Fibroblast of lung (primary cell): ENCODE measurements at regions not wholly inside any gene's neighbourhood (a gene's known extent, or its start where the extent isn't known, plus 50 kb on each side); places are given as distances from the start of the nearest gene placed in this dataset.

ENCODE experiments used
- DNase-seq, 2 donors: peaks; one replicate each; pipeline versions ENCODE4 v3.0.0 to v3.0.0-alpha.2; 2010; ENCODE audit warnings: low read depth in 2 of 2
- H2AFZ ChIP-seq: 2 replicates; pipeline ENCODE4 v1.5.1; 2012; ENCODE audit warnings: low read length, control low read depth, inconsistent platforms
- H3K27ac ChIP-seq: 2 replicates; pipeline ENCODE4 v1.5.1; 2011; ENCODE audit warnings: low read length, control low read depth; ENCODE audit not compliant: insufficient read depth
- H3K27me3 ChIP-seq: 2 replicates; pipeline ENCODE4 v1.5.1; 2011; ENCODE audit warnings: mild to moderate bottlenecking, low read length; ENCODE audit not compliant: control insufficient read depth, insufficient read depth
- H3K36me3 ChIP-seq: 2 replicates; pipeline ENCODE4 v1.5.1; 2011; ENCODE audit warnings: low read length; ENCODE audit not compliant: control insufficient read depth, insufficient read depth
- H3K4me1 ChIP-seq: 2 replicates; pipeline ENCODE4 v1.5.1; 2011; ENCODE audit warnings: low read length; ENCODE audit not compliant: control insufficient read depth, insufficient read depth; ENCODE audit errors: extremely low read depth
- H3K4me2 ChIP-seq: 2 replicates; pipeline ENCODE4 v1.5.1; 2011; ENCODE audit warnings: low read length, control low read depth; ENCODE audit not compliant: insufficient read depth; ENCODE audit errors: extremely low read depth
- H3K4me3 ChIP-seq, 4 experiments: fragments of 200-600 bp in 1 of 4; sonication (generic) in 1 of 4; replicated peaks in 1 of 4; 2 replicates each; pipeline ENCODE4 v1.5.1; 2011 to 2016; ENCODE audit warnings: low read length in 4 of 4, low read depth in 3 of 4, mild to moderate bottlenecking in 3 of 4, control low read depth in 2 of 4, inconsistent platforms in 1 of 4, mixed read lengths in 1 of 4; ENCODE audit not compliant: insufficient read depth in 1 of 4; ENCODE audit errors: control extremely low read depth in 1 of 4
- H3K79me2 ChIP-seq: 2 replicates; pipeline ENCODE4 v1.5.1; 2012; ENCODE audit warnings: mild to moderate bottlenecking, low read length, inconsistent platforms; ENCODE audit not compliant: control insufficient read depth, insufficient read depth
- H3K9ac ChIP-seq: 2 replicates; pipeline ENCODE4 v1.5.1; 2011; ENCODE audit warnings: mild to moderate bottlenecking, low read length, control low read depth; ENCODE audit not compliant: insufficient read depth
- H3K9me3 ChIP-seq: 2 replicates; pipeline ENCODE4 v1.5.1; 2012; ENCODE audit warnings: low read depth, low read length; ENCODE audit not compliant: control insufficient read depth, insufficient read depth
- H4K20me1 ChIP-seq: 2 replicates; pipeline ENCODE4 v1.5.1; 2011; ENCODE audit warnings: low read length; ENCODE audit not compliant: control insufficient read depth, insufficient read depth; ENCODE audit errors: extremely low read depth
- CTCF ChIP-seq, 2 donors: IDR thresholded peaks in 1 of 2; conservative IDR thresholded peaks in 1 of 2; 1 replicate in 1 of 2; 2 replicates in 1 of 2; pipeline ENCODE4 v1.5.1; 2011 to 2012; ENCODE audit warnings: low read length in 2 of 2, control low read depth in 1 of 2, inconsistent platforms in 1 of 2, low read depth in 1 of 2, mild to moderate bottlenecking in 1 of 2
- EZH2 ChIP-seq: IDR thresholded peaks from 2 replicates; pipeline ENCODE4 v1.5.1; 2012; ENCODE audit warnings: low read length, control low read depth, mild to moderate bottlenecking; ENCODE audit errors: missing control alignments

GRCh38 chr10:2438248-2438939 lies 629.0 kb upstream of the PFKP start:
- TF ChIP-seq EZH2 (no peak), CTCF (conservative IDR thresholded peaks at IDR 0.05 in 1 of 2, IDR thresholded peaks at IDR 0.05 in 1 of 2; ENCODE audit: low read depth in 1 of 2, low read length in 2 of 2) (no peak)
- H4K20me1 ChIP-seq, result no peaks in the 10 kb centered on the region

GRCh38 chr10:2436933-2437332 lies 630.4 kb upstream of the PFKP start:
- Histone ChIP-seq H3K27ac (no peak overlapping the region), H2AFZ (no peak overlapping the region), H3K36me3 (no peaks in the 10 kb centered on the region), H3K9me3 (no peaks in the 10 kb centered on the region), H3K4me3 (no peak overlapping the region), H3K4me1 (no peaks in the 10 kb centered on the region), H3K79me2 (no peaks in the 10 kb centered on the region), H3K9ac (no peak overlapping the region), H3K27me3 (no peaks in the 10 kb centered on the region), H3K4me2 (no peak overlapping the region), H4K20me1 (no peaks in the 10 kb centered on the region)
- no peak for TF ChIP-seq EZH2
- no peak for TF ChIP-seq CTCF (conservative IDR thresholded peaks at IDR 0.05 in 1 of 2, IDR thresholded peaks at IDR 0.05 in 1 of 2; ENCODE audit: low read depth in 1 of 2, low read length in 2 of 2)
- no peak for DNase-seq

More at GRCh38 chr10:2438248-2438939, 629.0 kb upstream of the PFKP start:
- no peaks in the 10 kb centered on the region for H3K4me1 ChIP-seq
- H3K79me2 ChIP-seq, result no peaks in the 10 kb centered on the region
- no peaks in the 10 kb centered on the region for H3K27me3 ChIP-seq
- no peak overlapping the region for H3K27ac ChIP-seq
- no peak for DNase-seq
- no peak overlapping the region for H3K4me2 ChIP-seq
- H3K9me3 ChIP-seq, result no peaks in the 10 kb centered on the region
- no peaks in the 10 kb centered on the region for H3K36me3 ChIP-seq
- H3K9ac ChIP-seq, result no peak overlapping the region
- H2AFZ ChIP-seq, result no peak overlapping the region
- H3K4me3 ChIP-seq, result no peak overlapping the region

- Histone ChIP-seq H3K9ac (no peak overlapping the region), H3K36me3 (no peaks in the 10 kb centered on the region), H3K9me3 (no peaks in the 10 kb centered on the region), H3K4me3 (no peak overlapping the region), H3K4me2 (no peak overlapping the region), H3K4me1 (no peaks in the 10 kb centered on the region), H3K27me3 (no peaks in the 10 kb centered on the region), H4K20me1 (no peaks in the 10 kb centered on the region), H2AFZ (no peak overlapping the region), H3K27ac (no peak overlapping the region), H3K79me2 (no peaks in the 10 kb centered on the region)
- DNase-seq, result no peak
- TF ChIP-seq EZH2, result no peak
- no peak for TF ChIP-seq CTCF (conservative IDR thresholded peaks at IDR 0.05 in 1 of 2, IDR thresholded peaks at IDR 0.05 in 1 of 2; ENCODE audit: low read depth in 1 of 2, low read length in 2 of 2)
These were observed 635.4 kb upstream of the PFKP start for GRCh38 chr10:2431961-2432360.
